ENCODE measurements at regions not wholly inside any gene's neighbourhood (a gene's known extent, or its start where the extent isn't known, plus 50 kb on each side); places are given as distances from the start of the nearest gene placed in this dataset.

DNA sequence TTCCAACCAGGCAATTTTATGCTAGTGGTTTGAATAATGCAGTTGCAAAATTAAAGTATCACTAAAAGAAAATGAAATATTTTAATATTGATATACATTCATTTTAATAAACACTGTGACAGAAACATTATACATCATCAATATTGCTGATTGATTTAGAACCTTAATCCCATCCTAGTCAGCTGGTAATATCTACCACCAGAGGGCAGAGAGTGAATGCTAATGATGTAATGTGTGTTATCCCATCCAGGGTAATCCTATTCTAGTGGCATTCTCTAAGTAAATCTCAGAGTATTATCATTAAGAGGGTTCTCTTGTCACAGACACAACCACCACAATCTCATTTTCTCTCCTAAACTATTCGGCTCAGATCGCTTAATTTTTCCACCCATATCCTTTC lies 477.4 kb downstream of the CPS1 start:
- TF ChIP-seq, protein P1, sequence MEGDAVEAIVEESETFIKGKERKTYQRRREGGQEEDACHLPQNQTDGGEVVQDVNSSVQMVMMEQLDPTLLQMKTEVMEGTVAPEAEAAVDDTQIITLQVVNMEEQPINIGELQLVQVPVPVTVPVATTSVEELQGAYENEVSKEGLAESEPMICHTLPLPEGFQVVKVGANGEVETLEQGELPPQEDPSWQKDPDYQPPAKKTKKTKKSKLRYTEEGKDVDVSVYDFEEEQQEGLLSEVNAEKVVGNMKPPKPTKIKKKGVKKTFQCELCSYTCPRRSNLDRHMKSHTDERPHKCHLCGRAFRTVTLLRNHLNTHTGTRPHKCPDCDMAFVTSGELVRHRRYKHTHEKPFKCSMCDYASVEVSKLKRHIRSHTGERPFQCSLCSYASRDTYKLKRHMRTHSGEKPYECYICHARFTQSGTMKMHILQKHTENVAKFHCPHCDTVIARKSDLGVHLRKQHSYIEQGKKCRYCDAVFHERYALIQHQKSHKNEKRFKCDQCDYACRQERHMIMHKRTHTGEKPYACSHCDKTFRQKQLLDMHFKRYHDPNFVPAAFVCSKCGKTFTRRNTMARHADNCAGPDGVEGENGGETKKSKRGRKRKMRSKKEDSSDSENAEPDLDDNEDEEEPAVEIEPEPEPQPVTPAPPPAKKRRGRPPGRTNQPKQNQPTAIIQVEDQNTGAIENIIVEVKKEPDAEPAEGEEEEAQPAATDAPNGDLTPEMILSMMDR (IDR thresholded peaks at IDR 0.05) = no peak; the same call in 1 of the 3 replicates
- TF ChIP-seq POLR2A (IDR thresholded peaks at IDR 0.05; ENCODE audit: low read length) (no peak), CEBPB (IDR thresholded peaks at IDR 0.05) (no peak), FOSL2 (IDR thresholded peaks at IDR 0.05) (no peak), FOSL2 (CRISPR knock-in tag; IDR thresholded peaks at IDR 0.05) (no peak), ESRRA (IDR thresholded peaks at IDR 0.05; ENCODE audit: borderline replicate concordance, low read length) (no peak), EP300 (IDR thresholded peaks at IDR 0.05) (no peak), CBX8 (IDR thresholded peaks at IDR 0.05) (no peak), CHD2 (IDR thresholded peaks at IDR 0.05; ENCODE audit: low read length, partially characterized antibody) (no peak), RFX5 (IDR thresholded peaks at IDR 0.05) (no peak)
- TF ChIP-seq, protein P2, sequence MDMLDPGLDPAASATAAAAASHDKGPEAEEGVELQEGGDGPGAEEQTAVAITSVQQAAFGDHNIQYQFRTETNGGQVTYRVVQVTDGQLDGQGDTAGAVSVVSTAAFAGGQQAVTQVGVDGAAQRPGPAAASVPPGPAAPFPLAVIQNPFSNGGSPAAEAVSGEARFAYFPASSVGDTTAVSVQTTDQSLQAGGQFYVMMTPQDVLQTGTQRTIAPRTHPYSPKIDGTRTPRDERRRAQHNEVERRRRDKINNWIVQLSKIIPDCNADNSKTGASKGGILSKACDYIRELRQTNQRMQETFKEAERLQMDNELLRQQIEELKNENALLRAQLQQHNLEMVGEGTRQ (IDR thresholded peaks at IDR 0.05) = no peak

All from A549 (cell line).